Kidney epithelial cell (primary cell): ENCODE measurements at regions not wholly inside any gene's neighbourhood (a gene's known extent, or its start where the extent isn't known, plus 50 kb on each side); places are given as distances from the start of the nearest gene placed in this dataset.

Experiments used
- DNase-seq: peaks from one replicate; pipeline ENCODE4 v3.0.0-alpha.2; 2010; ENCODE audit warnings: low read depth
- H3K27me3 ChIP-seq: 2 replicates; pipeline ENCODE4 v1.6.0; 2011; ENCODE audit warnings: low read length; ENCODE audit not compliant: control insufficient read depth, insufficient read depth
- H3K36me3 ChIP-seq: 2 replicates; pipeline ENCODE4 v1.5.1; 2011; ENCODE audit warnings: low read length; ENCODE audit not compliant: control insufficient read depth, insufficient read depth
- H3K4me3 ChIP-seq: 2 replicates; pipeline ENCODE4 v1.5.1; 2011; ENCODE audit warnings: low read depth, mild to moderate bottlenecking, control low read depth, low read length
- CTCF ChIP-seq: IDR thresholded peaks from 2 replicates; pipeline ENCODE4 v1.5.1; 2011; ENCODE audit warnings: mild to moderate bottlenecking, moderate library complexity, low read length, control low read depth, inconsistent platforms; ENCODE audit not compliant: insufficient read depth, poor library complexity, severe bottlenecking

- TF ChIP-seq CTCF, result no peak
- DNase-seq, result peak; percentile 28
- no peak overlapping the region for H3K4me3 ChIP-seq
Measured at GRCh38 chr5:115351356-115352195, 55.1 kb upstream of the CCDC112 start.

GRCh38 chr5:115350894-115351293, 54.4 kb upstream of the CCDC112 start:
- TF ChIP-seq CTCF, result no peak
- no peaks in the 10 kb centered on the region for H3K27me3 ChIP-seq
- no peak overlapping the region for H3K4me3 ChIP-seq
- DNase-seq, result no peak
- H3K36me3 ChIP-seq, result no peaks in the 10 kb centered on the region

More at GRCh38 chr5:115351356-115352195, 55.1 kb upstream of the CCDC112 start:
- Histone ChIP-seq H3K27me3 (no peaks in the 10 kb centered on the region), H3K36me3 (no peaks in the 10 kb centered on the region)

- DNase-seq, result peak; percentile 67
- no peak overlapping the region for H3K4me3 ChIP-seq
- TF ChIP-seq CTCF, result no peak
Measured at GRCh38 chr5:115349001-115349817, 52.8 kb upstream of the CCDC112 start.

GRCh38 chr5:115348175-115348574, 51.7 kb upstream of the CCDC112 start:
- Histone ChIP-seq H3K27me3 (no peaks in the 10 kb centered on the region), H3K36me3 (no peaks in the 10 kb centered on the region), H3K4me3 (no peak overlapping the region)
- no peak for DNase-seq
- no peak for TF ChIP-seq CTCF

More at GRCh38 chr5:115349001-115349817, 52.8 kb upstream of the CCDC112 start:
- no peaks in the 10 kb centered on the region for H3K27me3 ChIP-seq
- H3K36me3 ChIP-seq, result no peaks in the 10 kb centered on the region
